Mesendoderm (in vitro differentiated cells): ENCODE measurements at regions not wholly inside any gene's neighbourhood (a gene's known extent, or its start where the extent isn't known, plus 50 kb on each side); places are given as distances from the start of the nearest gene placed in this dataset.
"Not testable (repeated sequence)": the region's sequence is repeated elsewhere in the genome, so short reads cannot be mapped to it uniquely, and the experiment has no call there.

ENCODE experiments used
- DNase-seq: peaks from one replicate; pipeline ENCODE4 v3.0.0; 2013
- H2AK5ac ChIP-seq: 2 replicates; pipeline ENCODE4 v1.6.1; 2013; ENCODE audit warnings: low read length, inconsistent platforms
- H2BK120ac ChIP-seq: 2 replicates; pipeline ENCODE4 v1.6.1; 2013; ENCODE audit warnings: low read depth, mild to moderate bottlenecking, low read length, moderate library complexity, mixed read lengths
- H2BK15ac ChIP-seq: replicated peaks from 2 replicates; pipeline ENCODE4 v1.6.1; 2013; ENCODE audit warnings: low read depth, mild to moderate bottlenecking, moderate library complexity
- H2BK5ac ChIP-seq: 2 replicates; pipeline ENCODE4 v1.6.1; 2013; ENCODE audit warnings: low read length, inconsistent platforms
- H3K18ac ChIP-seq: 2 replicates; pipeline ENCODE4 v1.6.1; 2013; ENCODE audit warnings: mild to moderate bottlenecking, low read length, mixed read lengths
- H3K23ac ChIP-seq: one replicate; pipeline ENCODE4 v1.6.1; 2013; ENCODE audit warnings: low read length
- H3K27ac ChIP-seq: 2 replicates; pipeline ENCODE4 v1.5.1; 2013; ENCODE audit warnings: low read depth, mild to moderate bottlenecking, inconsistent platforms, low read length, moderate library complexity
- H3K27me3 ChIP-seq: 2 replicates; pipeline ENCODE4 v1.6.1; 2013; ENCODE audit warnings: low read length, control low read depth, mild to moderate bottlenecking, inconsistent platforms; ENCODE audit not compliant: insufficient read depth, poor library complexity
- H3K36me3 ChIP-seq: 2 replicates; pipeline ENCODE4 v1.6.1; 2013; ENCODE audit warnings: low read length, inconsistent platforms; ENCODE audit not compliant: control insufficient read depth, insufficient read depth
- H3K4ac ChIP-seq: one replicate; pipeline ENCODE4 v1.6.1; 2013; ENCODE audit warnings: low read depth, mild to moderate bottlenecking, low read length, moderate library complexity
- H3K4me1 ChIP-seq: 2 replicates; pipeline ENCODE4 v1.6.1; 2013; ENCODE audit warnings: low read depth, low read length, inconsistent platforms; ENCODE audit not compliant: control insufficient read depth
- H3K4me2 ChIP-seq: 2 replicates; pipeline ENCODE4 v1.6.1; 2013; ENCODE audit warnings: low read length
- H3K4me3 ChIP-seq: 2 replicates; pipeline ENCODE4 v1.5.1; 2013; ENCODE audit warnings: mild to moderate bottlenecking, low read length
- H3K56ac ChIP-seq: one replicate; pipeline ENCODE4 v1.6.1; 2013; ENCODE audit warnings: low read length
- H3K79me1 ChIP-seq: 2 replicates; pipeline ENCODE4 v1.6.1; 2013; ENCODE audit warnings: low read length, inconsistent platforms
- H3K79me2 ChIP-seq: 2 replicates; pipeline ENCODE4 v1.6.1; 2013; ENCODE audit warnings: mild to moderate bottlenecking, low read length; ENCODE audit not compliant: control insufficient read depth, insufficient read depth
- H3K9ac ChIP-seq: 2 replicates; pipeline ENCODE4 v1.6.1; 2013; ENCODE audit warnings: low read length, inconsistent platforms
- H4K5ac ChIP-seq: one replicate; pipeline ENCODE4 v1.6.1; 2013; ENCODE audit warnings: low read length
- H4K8ac ChIP-seq: one replicate; pipeline ENCODE4 v1.6.1; 2013; ENCODE audit warnings: low read depth, mild to moderate bottlenecking, control low read depth, low read length, moderate library complexity
- WGBS: extraction: QIAGEN DNeasy Blood & Tissue Kit; methylation state at CpG from one replicate; pipeline ENCODE4 v1.1.7; 2013; ENCODE audit warnings: low lambda C conversion rate, missing lambda C conversion rate; ENCODE audit not compliant: insufficient coverage; ENCODE audit errors: extremely low coverage; 5-methylcytosine and 5-hydroxymethylcytosine counted together

DNA sequence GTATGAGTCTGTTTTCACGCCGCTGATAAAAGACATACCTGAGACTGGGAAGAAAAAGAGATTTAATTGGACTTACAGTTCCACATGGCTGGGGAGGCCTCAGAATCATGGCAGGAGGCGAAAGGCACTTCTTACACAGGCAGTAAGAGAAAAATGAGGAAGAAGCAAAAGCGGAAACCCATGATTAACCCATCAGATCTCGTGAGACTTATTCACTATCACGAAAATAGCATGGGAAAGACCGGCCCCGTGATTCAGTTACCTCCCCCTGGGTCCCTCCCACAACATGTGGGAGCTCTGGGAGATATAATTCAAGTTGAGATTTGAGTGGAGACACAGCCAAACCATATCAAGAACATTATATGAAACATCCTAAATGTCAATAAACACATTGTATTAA lies 116.7 kb upstream of the C2CD4B start:
- not testable (repeated sequence) for H3K79me1 ChIP-seq
- WGBS = no CpG with 5 or more reads among the region's 8 CpGs

DNA sequence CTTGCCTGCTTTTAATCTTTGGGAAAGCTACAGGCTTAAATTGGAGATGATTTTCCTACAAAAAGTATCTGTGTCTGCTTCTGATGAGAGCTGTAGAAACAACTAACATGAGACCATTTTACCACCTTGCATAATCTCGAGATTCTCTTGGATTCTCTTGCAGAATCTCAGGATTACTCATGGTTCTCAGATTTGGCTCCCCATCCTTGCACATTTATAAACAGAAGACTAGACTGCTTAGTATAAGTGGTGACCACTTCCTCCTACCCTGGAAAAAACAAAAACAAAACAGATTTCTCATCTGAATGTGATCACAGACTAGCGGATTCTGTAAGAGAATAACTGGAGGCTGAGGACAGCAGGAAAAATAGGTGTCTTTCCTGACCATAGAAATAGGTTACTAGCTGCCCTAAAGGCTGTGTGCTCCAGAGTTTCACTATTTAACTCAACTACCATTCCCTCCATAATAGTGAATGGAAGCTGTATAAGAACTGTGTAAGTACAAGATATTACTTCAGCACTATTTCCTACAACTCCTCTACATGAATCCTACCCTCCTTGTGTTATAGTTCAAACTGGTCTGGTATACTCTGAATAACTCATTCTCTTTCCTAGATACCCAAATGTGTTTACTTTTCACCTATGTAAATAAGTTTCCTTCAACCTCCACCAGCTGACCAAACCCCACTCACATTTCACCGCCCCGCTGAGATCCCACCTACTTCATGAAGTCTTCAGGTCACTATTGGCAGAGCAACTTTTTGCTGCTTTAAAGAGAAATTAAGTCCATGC lies 122.2 kb upstream of the C2CD4B start:
- Histone ChIP-seq H3K4me1 (no peaks in the 10 kb centered on the region), H3K27me3 (no peaks in the 10 kb centered on the region), H3K23ac (no peak overlapping the region), H3K79me2 (no peaks in the 10 kb centered on the region), H2AK5ac (no peak overlapping the region), H3K9ac (no peak overlapping the region), H2BK5ac (no peak overlapping the region), H3K4ac (no peak overlapping the region), H2BK120ac (no peak overlapping the region), H3K56ac (no peak overlapping the region), H3K18ac (no peak overlapping the region), H4K8ac (no peak overlapping the region), H4K5ac (no peak overlapping the region), H3K79me1 (no peaks in the 10 kb centered on the region), H2BK15ac (no peak overlapping the region), H3K27ac (no peak overlapping the region), H3K4me3 (no peak overlapping the region), H3K4me2 (no peak overlapping the region), H3K36me3 (no peaks in the 10 kb centered on the region)
- no peak for DNase-seq
- WGBS = no CpG with 5 or more reads among the region's 4 CpGs

More for the DNA sequence above, 116.7 kb upstream of the C2CD4B start:
- H3K79me2 ChIP-seq, H3K9ac ChIP-seq, H3K4me1 ChIP-seq, H3K27me3 ChIP-seq, H3K4me2 ChIP-seq, H3K36me3 ChIP-seq, H3K27ac ChIP-seq, H3K4me3 ChIP-seq, H4K5ac ChIP-seq, H2BK5ac ChIP-seq, H3K23ac ChIP-seq, H3K4ac ChIP-seq, H2BK120ac ChIP-seq, DNase-seq, H4K8ac ChIP-seq, H3K56ac ChIP-seq, H2AK5ac ChIP-seq, H3K18ac ChIP-seq, H2BK15ac ChIP-seq: not testable (repeated sequence)

DNA sequence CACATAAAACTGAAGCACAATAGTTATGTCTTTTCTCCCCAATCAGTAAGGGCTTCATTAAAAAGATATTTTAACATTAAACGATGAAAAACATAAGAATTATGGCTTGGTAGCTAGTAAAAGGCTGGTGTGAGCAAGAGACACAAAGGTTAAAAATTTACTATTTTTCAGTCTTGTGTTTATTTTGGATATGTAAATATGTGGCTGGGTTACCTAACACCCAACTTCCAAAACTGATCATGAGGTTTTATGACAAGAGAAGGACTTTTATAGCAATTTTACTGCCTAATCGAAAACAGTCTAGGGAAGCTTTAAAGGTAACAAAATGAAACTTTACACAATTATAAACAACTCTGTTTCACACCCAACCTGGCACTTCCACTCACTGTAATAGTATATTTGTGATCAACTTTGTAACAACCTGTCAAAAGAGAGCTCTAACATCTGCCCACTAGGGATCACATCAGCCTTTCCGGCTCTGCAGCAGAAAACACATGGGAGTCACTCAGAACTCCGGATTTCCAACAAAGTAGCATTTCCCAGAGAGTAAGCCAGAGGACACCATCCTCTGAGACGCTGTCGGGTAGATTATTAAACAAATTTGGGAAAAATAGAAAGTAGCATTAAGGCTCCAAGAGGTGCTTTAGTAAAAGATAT lies 123.4 kb upstream of the C2CD4B start:
- Histone ChIP-seq H3K79me1 (no peaks in the 10 kb centered on the region), H3K9ac (no peak overlapping the region), H3K4ac (no peak overlapping the region), H3K27me3 (no peaks in the 10 kb centered on the region), H3K79me2 (no peaks in the 10 kb centered on the region), H2BK120ac (no peak overlapping the region), H3K23ac (no peak overlapping the region), H3K4me3 (no peak overlapping the region), H2BK5ac (no peak overlapping the region), H3K18ac (no peak overlapping the region), H2AK5ac (no peak overlapping the region), H3K27ac (no peak overlapping the region), H4K8ac (no peak overlapping the region), H2BK15ac (no peak overlapping the region), H3K56ac (peak overlapping the region; percentile 17), H3K36me3 (no peaks in the 10 kb centered on the region), H3K4me1 (no peaks in the 10 kb centered on the region), H4K5ac (no peak overlapping the region), H3K4me2 (no peak overlapping the region)
- DNase-seq = no peak
- no CpG with 5 or more reads among the region's 6 CpGs for WGBS

DNA sequence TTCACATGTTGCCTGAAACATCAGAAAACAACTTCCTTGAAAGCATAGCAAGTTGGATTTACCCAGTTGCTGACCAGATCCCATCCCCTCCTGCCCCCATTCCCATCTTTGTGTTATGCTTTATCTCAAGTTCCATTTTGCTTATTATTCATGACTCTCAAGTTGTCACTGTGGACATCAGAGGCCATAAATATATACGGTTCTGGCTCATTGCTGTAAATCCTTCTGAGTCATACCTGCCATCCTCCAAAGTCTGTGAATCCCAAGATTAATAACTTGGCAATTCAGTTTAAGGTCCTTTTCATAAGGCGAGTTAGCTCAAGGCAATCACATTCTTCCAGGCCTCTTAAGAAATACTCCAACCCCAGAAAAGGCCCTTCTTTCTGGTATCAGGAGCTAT lies 126.2 kb upstream of the C2CD4B start:
- Histone ChIP-seq H3K36me3 (no peaks in the 10 kb centered on the region), H2BK120ac (no peak overlapping the region), H3K18ac (no peak overlapping the region), H3K27me3 (no peaks in the 10 kb centered on the region), H3K4me3 (no peak overlapping the region), H2BK5ac (no peak overlapping the region), H3K27ac (no peak overlapping the region), H4K5ac (no peak overlapping the region), H2BK15ac (peak overlapping the region; percentile 25), H3K4ac (no peak overlapping the region), H3K56ac (no peak overlapping the region), H3K79me1 (no peaks in the 10 kb centered on the region), H2AK5ac (no peak overlapping the region), H3K4me2 (no peak overlapping the region), H3K9ac (no peak overlapping the region), H3K79me2 (no peaks in the 10 kb centered on the region), H4K8ac (no peak overlapping the region), H3K23ac (no peak overlapping the region), H3K4me1 (no peaks in the 10 kb centered on the region)
- DNase-seq = peak; percentile 30
- WGBS = no CpG with 5 or more reads among the region's 2 CpGs

DNA sequence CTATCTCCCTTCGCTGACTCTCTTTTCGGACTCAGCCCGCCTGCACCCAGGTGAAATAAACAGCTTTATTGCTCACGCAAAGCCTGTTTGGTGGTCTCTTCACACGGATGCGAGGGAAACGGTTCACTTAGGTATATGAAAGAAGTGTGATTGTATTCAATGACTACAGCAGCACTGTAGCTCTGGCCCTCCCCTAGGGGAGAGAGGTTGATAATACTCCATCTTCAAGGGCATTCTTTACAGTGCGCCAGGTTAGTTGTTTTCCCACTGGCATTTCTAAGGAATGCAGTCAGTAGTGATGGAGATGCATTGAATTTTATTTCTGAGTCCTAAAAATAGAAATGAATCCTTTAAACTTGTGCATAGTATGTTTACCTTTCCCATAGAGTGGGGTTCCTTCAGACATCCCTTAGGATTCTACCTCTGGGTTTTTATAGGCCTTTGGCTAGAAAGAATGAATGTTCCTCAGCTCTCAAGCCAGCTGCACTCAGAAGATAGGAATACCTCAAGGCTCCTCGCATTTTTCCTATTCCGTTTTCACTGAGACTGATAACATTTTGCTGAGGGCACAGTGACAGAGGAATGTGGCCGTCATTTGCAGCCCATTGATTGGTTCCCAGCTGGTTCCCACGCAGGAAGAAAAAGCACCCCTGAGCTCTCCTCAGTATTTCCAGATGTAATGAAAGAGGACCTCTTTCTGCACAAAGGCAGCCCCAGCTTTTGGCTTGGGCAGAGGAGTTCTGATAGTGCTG lies 131.8 kb upstream of the C2CD4B start:
- H2BK5ac ChIP-seq = peak overlapping the region; percentile 54
- peak overlapping the region; percentile 2 for H2BK120ac ChIP-seq
- peak overlapping the region; percentile 60 for H3K27ac ChIP-seq
- peak overlapping the region; percentile 27 for H3K4ac ChIP-seq
- no peak overlapping the region for H2AK5ac ChIP-seq
- no peak overlapping the region for H3K23ac ChIP-seq
- no CpG with 5 or more reads among the region's 12 CpGs for WGBS
- H3K27me3 ChIP-seq = no peaks in the 10 kb centered on the region
- no peak overlapping the region for H2BK15ac ChIP-seq
- peak; percentile 93 for DNase-seq
- no peak overlapping the region for H4K5ac ChIP-seq
- H3K79me2 ChIP-seq = no peaks in the 10 kb centered on the region
- H3K4me2 ChIP-seq = no peak overlapping the region
- H3K56ac ChIP-seq = peak overlapping the region; percentile 52
- peaks cover 2% of the 10 kb centered on the region for H3K4me1 ChIP-seq
- no peak overlapping the region for H4K8ac ChIP-seq
- no peaks in the 10 kb centered on the region for H3K79me1 ChIP-seq
- no peak overlapping the region for H3K4me3 ChIP-seq
- peak overlapping the region; percentile 16 for H3K18ac ChIP-seq
- H3K36me3 ChIP-seq = no peaks in the 10 kb centered on the region
- H3K9ac ChIP-seq = no peak overlapping the region
